ENCODE measurements at regions not wholly inside any gene's neighbourhood (a gene's known extent, or its start where the extent isn't known, plus 50 kb on each side); places are given as distances from the start of the nearest gene placed in this dataset.

GRCh38 chr5:53219174-53219573, 109.6 kb upstream of the MOCS2 start:
- H3K79me2 ChIP-seq (ENCODE audit: insufficient read depth, low read length), result no peaks in the 10 kb centered on the region
- no peaks in the 10 kb centered on the region for H3K9me2 ChIP-seq (ENCODE audit: low read depth, low read length)
- H4K20me1 ChIP-seq (ENCODE audit: insufficient read depth, low read length), result no peaks in the 10 kb centered on the region
- no peak overlapping the region for H2AFZ ChIP-seq (ENCODE audit: low read length)
- no peak overlapping the region for H3K27ac ChIP-seq (ENCODE audit: low read depth, low read length, poor library complexity, severe bottlenecking)
- no peaks in the 10 kb centered on the region for H3F3A ChIP-seq (ENCODE audit: insufficient read depth, low read length)
- no peak overlapping the region for H3K4me2 ChIP-seq (ENCODE audit: low read length)
- TF ChIP-seq CTCF (IDR thresholded peaks at IDR 0.05; ENCODE audit: low read length) (no peak), EZH2 (IDR thresholded peaks at IDR 0.05; ENCODE audit: borderline replicate concordance, low read length) (no peak)
- no peaks in the 10 kb centered on the region for H3K4me1 ChIP-seq (ENCODE audit: insufficient read depth, low read length, severe bottlenecking)
- no peaks in the 10 kb centered on the region; the same call in 1 of the 2 replicates for H3K27me3 ChIP-seq (ENCODE audit: insufficient read depth, low read length)
- H3K36me3 ChIP-seq (ENCODE audit: insufficient read depth, low read length), result no peaks in the 10 kb centered on the region
- H3K4me3 ChIP-seq (ENCODE audit: low read depth, low read length, poor library complexity, severe bottlenecking), result no peak overlapping the region
- H3K9me3 ChIP-seq (ENCODE audit: low read length), result no peaks in the 10 kb centered on the region
- H3K9ac ChIP-seq (ENCODE audit: low read length), result no peak overlapping the region

GRCh38 chr5:53219610-53220009, 110.1 kb upstream of the MOCS2 start:
- H3K4me3 ChIP-seq (ENCODE audit: low read depth, low read length, poor library complexity, severe bottlenecking), result no peak overlapping the region
- TF ChIP-seq CTCF (IDR thresholded peaks at IDR 0.05; ENCODE audit: low read length), result no peak
- no peak for TF ChIP-seq EZH2 (IDR thresholded peaks at IDR 0.05; ENCODE audit: borderline replicate concordance, low read length)
- no peaks in the 10 kb centered on the region for H4K20me1 ChIP-seq (ENCODE audit: insufficient read depth, low read length)
- no peaks in the 10 kb centered on the region for H3F3A ChIP-seq (ENCODE audit: insufficient read depth, low read length)
- no peaks in the 10 kb centered on the region; the same call in 1 of the 2 replicates for H3K27me3 ChIP-seq (ENCODE audit: insufficient read depth, low read length)
- H3K4me1 ChIP-seq (ENCODE audit: insufficient read depth, low read length, severe bottlenecking), result no peaks in the 10 kb centered on the region
- H3K9ac ChIP-seq (ENCODE audit: low read length), result no peak overlapping the region
- H3K36me3 ChIP-seq (ENCODE audit: insufficient read depth, low read length), result no peaks in the 10 kb centered on the region
- no peaks in the 10 kb centered on the region for H3K9me3 ChIP-seq (ENCODE audit: low read length)
- no peaks in the 10 kb centered on the region for H3K79me2 ChIP-seq (ENCODE audit: insufficient read depth, low read length)
- H2AFZ ChIP-seq (ENCODE audit: low read length), result no peak overlapping the region
- H3K9me2 ChIP-seq (ENCODE audit: low read depth, low read length), result no peaks in the 10 kb centered on the region
- H3K4me2 ChIP-seq (ENCODE audit: low read length), result no peak overlapping the region
- no peak overlapping the region for H3K27ac ChIP-seq (ENCODE audit: low read depth, low read length, poor library complexity, severe bottlenecking)

GRCh38 chr5:53233645-53234405, 124.3 kb upstream of the MOCS2 start:
- Histone ChIP-seq H2AFZ (ENCODE audit: low read length) (no peak overlapping the region), H3K9me2 (ENCODE audit: low read depth, low read length) (no peaks in the 10 kb centered on the region), H4K20me1 (ENCODE audit: insufficient read depth, low read length) (no peaks in the 10 kb centered on the region), H3F3A (ENCODE audit: insufficient read depth, low read length) (no peaks in the 10 kb centered on the region), H3K36me3 (ENCODE audit: insufficient read depth, low read length) (no peaks in the 10 kb centered on the region), H3K4me1 (ENCODE audit: insufficient read depth, low read length, severe bottlenecking) (no peaks in the 10 kb centered on the region), H3K4me3 (ENCODE audit: low read depth, low read length, poor library complexity, severe bottlenecking) (no peak overlapping the region), H3K4me2 (ENCODE audit: low read length) (no peak overlapping the region), H3K9me3 (ENCODE audit: low read length) (no peaks in the 10 kb centered on the region), H3K9ac (ENCODE audit: low read length) (no peak overlapping the region), H3K27me3 (ENCODE audit: insufficient read depth, low read length) (no peaks in the 10 kb centered on the region), H3K27ac (ENCODE audit: low read depth, low read length, poor library complexity, severe bottlenecking) (no peak overlapping the region), H3K79me2 (ENCODE audit: insufficient read depth, low read length) (no peaks in the 10 kb centered on the region)
- TF ChIP-seq CTCF (IDR thresholded peaks at IDR 0.05; ENCODE audit: low read length) (no peak), EZH2 (IDR thresholded peaks at IDR 0.05; ENCODE audit: borderline replicate concordance, low read length) (no peak)
